Keratinocyte (primary cell): ENCODE measurements at regions not wholly inside any gene's neighbourhood (a gene's known extent, or its start where the extent isn't known, plus 50 kb on each side); places are given as distances from the start of the nearest gene placed in this dataset.

Experiments
- CTCF ChIP-seq, 3 experiments: IDR thresholded peaks in 1 of 3; conservative IDR thresholded peaks in 1 of 3; optimal IDR thresholded peaks in 1 of 3; 2 replicates in 2 of 3; 3 replicates in 1 of 3; pipeline versions ENCODE3 to v1.5.1; 2011; ENCODE audit warnings: low read length in 3 of 3, mild to moderate bottlenecking in 3 of 3, moderate library complexity in 2 of 3, control low read depth in 1 of 3, inconsistent platforms in 1 of 3; ENCODE audit not compliant: insufficient read depth in 2 of 3; ENCODE audit errors: extremely low read depth in 1 of 3
- EZH2 ChIP-seq: IDR thresholded peaks from one replicate; pipeline ENCODE4 v1.6.1; 2012; ENCODE audit warnings: inconsistent platforms, mild to moderate bottlenecking, low read length, moderate library complexity

GRCh38 chr5:23105021-23105420 lies 251.9 kb upstream of the CDH12 start:
- TF ChIP-seq CTCF (optimal IDR thresholded peaks at IDR 0.05 in 1 of 3, IDR thresholded peaks at IDR 0.05 in 1 of 3, conservative IDR thresholded peaks at IDR 0.05 in 1 of 3; ENCODE audit: extremely low read depth in 1 of 3, insufficient read depth in 2 of 3, low read length in 3 of 3) (no peak), EZH2 (no peak)
